ENCODE measurements at regions not wholly inside any gene's neighbourhood (a gene's known extent, or its start where the extent isn't known, plus 50 kb on each side); places are given as distances from the start of the nearest gene placed in this dataset.

DNA sequence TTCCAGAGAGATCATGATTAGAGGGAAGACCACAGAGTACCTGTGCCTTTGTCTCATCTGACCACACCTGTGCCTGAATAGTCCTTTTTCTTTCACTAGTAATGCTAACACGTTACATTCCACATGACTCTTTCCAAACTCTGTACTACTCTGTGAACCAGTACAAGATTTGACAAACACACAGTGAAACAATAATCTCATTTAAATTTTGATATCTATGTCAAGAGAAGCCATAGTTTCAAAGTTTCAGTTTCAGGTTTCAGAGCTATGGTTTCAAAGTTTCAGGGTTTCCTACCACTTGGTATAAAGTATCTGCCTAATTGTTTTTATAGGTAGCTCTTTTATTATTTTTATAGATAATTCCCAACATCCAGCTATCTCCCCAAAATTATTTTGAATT, 62.0 kb upstream of the PHACTR2 start:
- Histone ChIP-seq H3K36me3 (no peaks in the 10 kb centered on the region), H3K27ac (no peak overlapping the region), H3K4me1 (ENCODE audit: low read depth) (peaks cover 8% of the 10 kb centered on the region), H3K27me3 (no peaks in the 10 kb centered on the region), H3K9me3 (ENCODE audit: low read depth) (no peaks in the 10 kb centered on the region), H3K4me3 (no peak overlapping the region)
- DNase-seq (ENCODE audit: low read depth in 1 of 2, low spot score in 1 of 2) = no peak
- TF ChIP-seq, protein P1, sequence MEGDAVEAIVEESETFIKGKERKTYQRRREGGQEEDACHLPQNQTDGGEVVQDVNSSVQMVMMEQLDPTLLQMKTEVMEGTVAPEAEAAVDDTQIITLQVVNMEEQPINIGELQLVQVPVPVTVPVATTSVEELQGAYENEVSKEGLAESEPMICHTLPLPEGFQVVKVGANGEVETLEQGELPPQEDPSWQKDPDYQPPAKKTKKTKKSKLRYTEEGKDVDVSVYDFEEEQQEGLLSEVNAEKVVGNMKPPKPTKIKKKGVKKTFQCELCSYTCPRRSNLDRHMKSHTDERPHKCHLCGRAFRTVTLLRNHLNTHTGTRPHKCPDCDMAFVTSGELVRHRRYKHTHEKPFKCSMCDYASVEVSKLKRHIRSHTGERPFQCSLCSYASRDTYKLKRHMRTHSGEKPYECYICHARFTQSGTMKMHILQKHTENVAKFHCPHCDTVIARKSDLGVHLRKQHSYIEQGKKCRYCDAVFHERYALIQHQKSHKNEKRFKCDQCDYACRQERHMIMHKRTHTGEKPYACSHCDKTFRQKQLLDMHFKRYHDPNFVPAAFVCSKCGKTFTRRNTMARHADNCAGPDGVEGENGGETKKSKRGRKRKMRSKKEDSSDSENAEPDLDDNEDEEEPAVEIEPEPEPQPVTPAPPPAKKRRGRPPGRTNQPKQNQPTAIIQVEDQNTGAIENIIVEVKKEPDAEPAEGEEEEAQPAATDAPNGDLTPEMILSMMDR (IDR thresholded peaks at IDR 0.05; ENCODE audit: low read depth, low read length) = no peak

GRCh38 chr6:143614235-143614634, 63.5 kb upstream of the PHACTR2 start:
- Histone ChIP-seq H3K4me1 (ENCODE audit: low read depth) (peaks cover 16% of the 10 kb centered on the region), H3K4me3 (no peak overlapping the region), H3K36me3 (no peaks in the 10 kb centered on the region), H3K9me3 (ENCODE audit: low read depth) (no peaks in the 10 kb centered on the region), H3K27me3 (no peaks in the 10 kb centered on the region), H3K27ac (no peak overlapping the region)
- no peak for DNase-seq (ENCODE audit: low read depth in 1 of 2, low spot score in 1 of 2)
- TF ChIP-seq, protein P1 (IDR thresholded peaks at IDR 0.05; ENCODE audit: low read depth, low read length) = no peak

- H3K36me3 ChIP-seq = no peaks in the 10 kb centered on the region
- DNase-seq (ENCODE audit: low read depth in 1 of 2, low spot score in 1 of 2) = no peak
- TF ChIP-seq, protein P1 (IDR thresholded peaks at IDR 0.05; ENCODE audit: low read depth, low read length) = no peak
Measured at GRCh38 chr6:143613749-143614148, 64.0 kb upstream of the PHACTR2 start.

GRCh38 chr6:143612186-143612585, 65.6 kb upstream of the PHACTR2 start:
- H3K4me1 ChIP-seq (ENCODE audit: low read depth) = peaks cover 36% of the 10 kb centered on the region
- DNase-seq (ENCODE audit: low read depth in 1 of 2, low spot score in 1 of 2) = no peak
- no peaks in the 10 kb centered on the region for H3K36me3 ChIP-seq
- no peak overlapping the region for H3K4me3 ChIP-seq
- H3K27me3 ChIP-seq = no peaks in the 10 kb centered on the region
- TF ChIP-seq, protein P1 (IDR thresholded peaks at IDR 0.05; ENCODE audit: low read depth, low read length) = no peak
- H3K27ac ChIP-seq = no peak overlapping the region
- no peaks in the 10 kb centered on the region for H3K9me3 ChIP-seq (ENCODE audit: low read depth)

More at GRCh38 chr6:143613749-143614148, 64.0 kb upstream of the PHACTR2 start:
- no peaks in the 10 kb centered on the region for H3K9me3 ChIP-seq (ENCODE audit: low read depth)
- peaks cover 21% of the 10 kb centered on the region for H3K4me1 ChIP-seq (ENCODE audit: low read depth)
- no peak overlapping the region for H3K4me3 ChIP-seq
- H3K27me3 ChIP-seq = no peaks in the 10 kb centered on the region
- no peak overlapping the region for H3K27ac ChIP-seq

DNA sequence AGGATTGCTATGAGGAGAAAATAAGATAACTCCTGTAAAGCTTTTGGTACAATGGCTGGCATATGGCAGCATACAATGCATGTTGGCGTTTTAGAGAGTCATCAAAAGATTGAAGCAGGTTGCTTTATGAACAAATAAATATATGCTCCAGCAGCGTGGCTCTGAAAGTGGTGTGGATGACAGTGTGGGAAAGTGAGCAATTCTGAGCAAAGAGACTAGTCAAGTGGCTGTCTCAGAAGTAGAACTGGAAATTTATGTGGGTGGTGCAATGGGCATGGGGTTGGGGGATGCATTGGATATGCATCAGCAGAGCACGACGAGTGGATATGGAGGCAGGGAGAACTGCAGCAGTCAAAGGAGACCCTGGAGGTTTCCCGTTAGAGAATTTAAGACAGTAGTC, 66.2 kb upstream of the PHACTR2 start:
- Histone ChIP-seq H3K9me3 (ENCODE audit: low read depth) (no peaks in the 10 kb centered on the region), H3K27ac (no peak overlapping the region), H3K36me3 (no peaks in the 10 kb centered on the region), H3K4me1 (ENCODE audit: low read depth) (peaks cover 38% of the 10 kb centered on the region), H3K4me3 (no peak overlapping the region), H3K27me3 (no peaks in the 10 kb centered on the region)
- TF ChIP-seq, protein P1 (IDR thresholded peaks at IDR 0.05; ENCODE audit: low read depth, low read length) = no peak
- no peak for DNase-seq (ENCODE audit: low read depth in 1 of 2, low spot score in 1 of 2)

- Histone ChIP-seq H3K36me3 (no peaks in the 10 kb centered on the region), H3K4me3 (no peak overlapping the region), H3K27ac (no peak overlapping the region), H3K27me3 (no peaks in the 10 kb centered on the region), H3K4me1 (ENCODE audit: low read depth) (peaks cover 38% of the 10 kb centered on the region), H3K9me3 (ENCODE audit: low read depth) (no peaks in the 10 kb centered on the region)
- TF ChIP-seq, protein P1 (IDR thresholded peaks at IDR 0.05; ENCODE audit: low read depth, low read length) = no peak
- no peak for DNase-seq (ENCODE audit: low read depth in 1 of 2, low spot score in 1 of 2)
Measured at GRCh38 chr6:143609972-143610371, 67.8 kb upstream of the PHACTR2 start.
